ENCODE measurements at regions not wholly inside any gene's neighbourhood (a gene's known extent, or its start where the extent isn't known, plus 50 kb on each side); places are given as distances from the start of the nearest gene placed in this dataset.

DNA sequence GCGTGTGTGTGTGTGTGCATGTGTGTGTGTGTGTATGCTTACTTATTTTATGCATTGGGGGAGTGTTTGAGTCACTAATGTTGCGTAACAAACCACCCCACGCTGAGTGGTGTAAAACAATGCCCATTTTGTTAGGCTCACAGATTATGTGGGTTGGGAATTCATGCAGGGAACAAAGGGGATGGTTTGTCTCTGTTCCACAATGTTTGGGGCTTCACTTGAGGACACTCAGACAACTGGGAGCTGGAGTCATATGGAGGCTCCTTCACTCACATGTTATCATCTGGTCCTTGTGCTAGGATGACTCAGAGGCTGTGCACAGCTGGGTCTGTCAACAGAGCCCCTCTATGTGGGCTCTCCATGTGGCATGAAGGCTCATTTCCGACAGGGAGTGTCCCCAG, 51.3 kb upstream of the LARGE1 start:
- Histone ChIP-seq H3K27me3 (replicated peaks in 1 of 7) (peaks cover 0 to 17% (median 3%) of the 10 kb centered on the region in 7 donors), H3K9me3 (peaks cover 0 to 3% (median 0%) of the 10 kb centered on the region in 8 donors), H3K4me1 (no peaks in the 10 kb centered on the region), H3K27ac (no peak overlapping the region), H3K36me3 (no peaks in the 10 kb centered on the region), H3K4me3 (no peak overlapping the region)
- TF ChIP-seq POLR2A (IDR thresholded peaks at IDR 0.05) = no peak
- 57 to 72% (median 67%) methylated on average over 4 of the region's 4 CpGs for WGBS, 5 donors
- intact Hi-C loops (cut with DNase I; ENCODE audit: low total_unique reads) = no loop called here
- DNase-seq = no peak

DNA sequence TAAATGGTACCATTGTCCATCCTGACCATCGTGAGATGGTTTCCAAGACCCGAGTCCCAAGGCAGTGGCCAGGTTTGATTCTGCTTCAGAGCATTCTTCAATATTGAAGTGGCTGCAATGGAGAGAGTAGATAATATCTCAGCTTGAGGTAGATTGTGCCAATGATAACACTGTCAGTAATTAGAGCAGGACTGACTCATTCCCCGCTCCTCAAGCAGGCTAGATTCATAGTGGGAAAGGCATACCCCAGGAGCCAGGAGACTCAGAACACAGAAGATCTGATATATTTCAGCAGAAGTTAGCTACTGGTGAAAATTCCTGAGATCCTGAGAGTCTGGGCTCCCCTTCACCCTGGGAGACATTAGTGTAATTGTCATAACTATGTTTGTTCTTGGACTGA, 55.6 kb upstream of the LARGE1 start:
- H3K27me3 ChIP-seq (replicated peaks in 1 of 7) = peaks cover 0 to 16% (median 3%) of the 10 kb centered on the region in 7 donors
- no peak overlapping the region for H3K27ac ChIP-seq
- H3K9me3 ChIP-seq = peaks cover 0 to 3% (median 0%) of the 10 kb centered on the region in 8 donors
- H3K4me3 ChIP-seq = no peak overlapping the region
- intact Hi-C loops (cut with DNase I; ENCODE audit: low total_unique reads) = no loop called here
- H3K36me3 ChIP-seq = no peaks in the 10 kb centered on the region
- no peak for TF ChIP-seq POLR2A (IDR thresholded peaks at IDR 0.05)
- TF ChIP-seq, protein P1, sequence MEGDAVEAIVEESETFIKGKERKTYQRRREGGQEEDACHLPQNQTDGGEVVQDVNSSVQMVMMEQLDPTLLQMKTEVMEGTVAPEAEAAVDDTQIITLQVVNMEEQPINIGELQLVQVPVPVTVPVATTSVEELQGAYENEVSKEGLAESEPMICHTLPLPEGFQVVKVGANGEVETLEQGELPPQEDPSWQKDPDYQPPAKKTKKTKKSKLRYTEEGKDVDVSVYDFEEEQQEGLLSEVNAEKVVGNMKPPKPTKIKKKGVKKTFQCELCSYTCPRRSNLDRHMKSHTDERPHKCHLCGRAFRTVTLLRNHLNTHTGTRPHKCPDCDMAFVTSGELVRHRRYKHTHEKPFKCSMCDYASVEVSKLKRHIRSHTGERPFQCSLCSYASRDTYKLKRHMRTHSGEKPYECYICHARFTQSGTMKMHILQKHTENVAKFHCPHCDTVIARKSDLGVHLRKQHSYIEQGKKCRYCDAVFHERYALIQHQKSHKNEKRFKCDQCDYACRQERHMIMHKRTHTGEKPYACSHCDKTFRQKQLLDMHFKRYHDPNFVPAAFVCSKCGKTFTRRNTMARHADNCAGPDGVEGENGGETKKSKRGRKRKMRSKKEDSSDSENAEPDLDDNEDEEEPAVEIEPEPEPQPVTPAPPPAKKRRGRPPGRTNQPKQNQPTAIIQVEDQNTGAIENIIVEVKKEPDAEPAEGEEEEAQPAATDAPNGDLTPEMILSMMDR (IDR thresholded peaks at IDR 0.05 in 8 of 11, conservative IDR thresholded peaks at IDR 0.05 in 3 of 11) = no peak
- no peak for TF ChIP-seq POLR2AphosphoS5 (IDR thresholded peaks at IDR 0.05)
- no peaks in the 10 kb centered on the region for H3K4me1 ChIP-seq
- 87 to 93% (median 88%) methylated on average over 3 of the region's 3 CpGs for WGBS, 5 donors
- no peak for DNase-seq

DNA sequence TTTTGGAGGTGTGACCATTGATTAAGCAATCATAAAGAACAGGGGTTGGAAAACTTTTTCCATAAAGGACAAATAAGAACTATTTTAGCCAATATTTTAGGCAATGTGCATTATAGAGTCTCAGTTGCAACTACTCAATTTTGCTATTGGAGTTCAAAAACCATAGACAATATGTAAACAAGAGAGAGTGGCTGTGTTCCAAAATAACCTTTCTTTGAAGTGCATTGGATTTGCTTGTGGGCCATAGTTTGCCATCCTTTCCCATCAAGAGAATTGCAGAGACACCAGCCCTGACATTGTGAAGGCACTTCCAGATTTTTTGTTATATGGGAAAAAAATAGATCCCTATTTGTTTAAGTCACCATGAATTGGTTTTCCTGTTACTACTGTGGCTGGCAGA, 63.3 kb upstream of the LARGE1 start:
- Histone ChIP-seq H3K4me1 (no peaks in the 10 kb centered on the region), H3K27ac (no peak overlapping the region), H3K36me3 (no peaks in the 10 kb centered on the region), H3K27me3 (replicated peaks in 1 of 7) (peaks cover 0 to 6% (median 0%) of the 10 kb centered on the region in 7 donors), H3K9me3 (no peaks in the 10 kb centered on the region), H3K4me3 (no peak overlapping the region)
- TF ChIP-seq POLR2AphosphoS5 (IDR thresholded peaks at IDR 0.05) (no peak), POLR2A (IDR thresholded peaks at IDR 0.05) (no peak)
- TF ChIP-seq, protein P1 (IDR thresholded peaks at IDR 0.05 in 8 of 11, conservative IDR thresholded peaks at IDR 0.05 in 3 of 11) = no peak
- intact Hi-C loops (cut with DNase I; ENCODE audit: low total_unique reads) = no loop called here
- no peak for DNase-seq

DNA sequence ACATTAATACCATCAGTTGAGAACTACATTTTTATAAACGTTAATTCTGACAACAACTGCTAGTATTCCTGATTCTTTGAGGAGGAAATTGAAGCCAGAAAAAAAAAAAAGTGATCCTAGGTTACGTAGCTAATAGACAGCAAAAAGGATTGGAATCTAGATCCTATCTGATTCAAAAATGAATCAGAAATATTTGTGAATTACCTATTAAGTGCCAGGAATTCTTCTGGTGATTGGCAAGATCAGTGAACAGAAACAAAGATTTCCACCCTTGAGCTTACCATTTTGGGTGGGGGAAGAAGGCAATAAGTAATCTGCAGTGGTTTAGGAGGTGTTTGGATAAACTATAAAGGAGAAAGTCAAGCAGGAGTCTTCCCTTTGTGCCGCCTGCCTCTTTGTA, 63.9 kb upstream of the LARGE1 start:
- WGBS, 5 donors = 71 to 85% (median 79%) methylated on average over 3 of the region's 3 CpGs
- DNase-seq = no peak
- H3K4me1 ChIP-seq = no peaks in the 10 kb centered on the region
- H3K9me3 ChIP-seq = no peaks in the 10 kb centered on the region
- H3K36me3 ChIP-seq = no peaks in the 10 kb centered on the region
- peaks cover 0 to 6% (median 0%) of the 10 kb centered on the region in 7 donors for H3K27me3 ChIP-seq (replicated peaks in 1 of 7)
- H3K4me3 ChIP-seq = no peak overlapping the region
- TF ChIP-seq POLR2A (IDR thresholded peaks at IDR 0.05) (no peak), POLR2AphosphoS5 (IDR thresholded peaks at IDR 0.05) (no peak)
- TF ChIP-seq, protein P1 (IDR thresholded peaks at IDR 0.05 in 8 of 11, conservative IDR thresholded peaks at IDR 0.05 in 3 of 11) = no peak
- no peak overlapping the region for H3K27ac ChIP-seq
- intact Hi-C loops (cut with DNase I; ENCODE audit: low total_unique reads) = no loop called here

Measured in spleen (tissue), 11 donors.